HepG2 (cell line): ENCODE measurements at regions not wholly inside any gene's neighbourhood (a gene's known extent, or its start where the extent isn't known, plus 50 kb on each side); places are given as distances from the start of the nearest gene placed in this dataset.

Experiments used
- CAMTA2 ChIP-seq: sonication (generic); formaldehyde crosslinking; IDR thresholded peaks from 2 replicates; pipeline ENCODE4 v1.4.0; 2020; ENCODE audit warnings: mild to moderate bottlenecking, missing genetic modification reagents, borderline replicate concordance
- CEBPB ChIP-seq: IDR thresholded peaks from 2 replicates; pipeline ENCODE4 v1.6.1; 2011; ENCODE audit warnings: low read depth, low read length, improper control_type of control experiment, borderline replicate concordance
- EEA1 ChIP-seq: sonication (generic); formaldehyde crosslinking; IDR thresholded peaks from 2 replicates; pipeline ENCODE4 v1.5.1; 2020; ENCODE audit warnings: mild to moderate bottlenecking, missing genetic modification reagents, borderline replicate concordance
- IRF2 ChIP-seq: IDR thresholded peaks from 2 replicates; pipeline ENCODE4 v1.6.1; 2018; ENCODE audit warnings: missing genetic modification reagents, missing compliant biosample characterization
- JUN ChIP-seq: sonication (generic); formaldehyde crosslinking; IDR thresholded peaks from 2 replicates; pipeline ENCODE4 v1.4.0; 2020; ENCODE audit warnings: mild to moderate bottlenecking, missing genetic modification reagents
- MAF1 ChIP-seq: sonication (generic); formaldehyde crosslinking; IDR thresholded peaks from 2 replicates; pipeline ENCODE4 v1.5.0; 2020; ENCODE audit warnings: missing genetic modification reagents, borderline replicate concordance
- MXD4 ChIP-seq: IDR thresholded peaks from 2 replicates; pipeline ENCODE4 v1.6.1; 2016; ENCODE audit warnings: mild to moderate bottlenecking, missing biosample characterization, missing genetic modification reagents
- PBX2 ChIP-seq: IDR thresholded peaks from 2 replicates; pipeline ENCODE4 v1.6.1; 2016; ENCODE audit warnings: control low read depth
- SIN3B ChIP-seq: fragments of 150-350 bp; IDR thresholded peaks from 2 replicates; pipeline ENCODE4 v1.6.1; 2014; ENCODE audit warnings: low read length
- THAP9 ChIP-seq: sonication (generic); formaldehyde crosslinking; IDR thresholded peaks from 2 replicates; pipeline ENCODE4; 2020; ENCODE audit warnings: missing genetic modification reagents, mild to moderate bottlenecking, borderline replicate concordance
- ZBTB7B ChIP-seq: sonication (generic); formaldehyde crosslinking; IDR thresholded peaks from 2 replicates; pipeline ENCODE4 v1.4.0; 2020; ENCODE audit warnings: missing genetic modification reagents
- ZC3H4 ChIP-seq: sonication (generic); formaldehyde crosslinking; IDR thresholded peaks from 2 replicates; pipeline ENCODE4 v1.4.0; 2020; ENCODE audit warnings: missing genetic modification reagents, borderline replicate concordance
- ZNF234 ChIP-seq: sonication (generic); formaldehyde crosslinking; conservative IDR thresholded peaks from 2 replicates; pipeline ENCODE4 v1.5.1; 2020; ENCODE audit warnings: mild to moderate bottlenecking, missing genetic modification reagents
- ZNF276 ChIP-seq: sonication (generic); formaldehyde crosslinking; IDR thresholded peaks from 2 replicates; pipeline ENCODE4 v1.4.0; 2020; ENCODE audit warnings: mild to moderate bottlenecking, low read depth, missing genetic modification reagents
- ZNF292 ChIP-seq: sonication (generic); formaldehyde crosslinking; IDR thresholded peaks from 2 replicates; pipeline ENCODE4 v1.8.1; 2022; ENCODE audit warnings: mild to moderate bottlenecking, low read depth, missing genetic modification reagents, borderline replicate concordance
- ZNF350 ChIP-seq: sonication (generic); formaldehyde crosslinking; IDR thresholded peaks from 2 replicates; pipeline ENCODE4 v1.4.0; 2020; ENCODE audit warnings: mild to moderate bottlenecking, low read depth, missing genetic modification reagents, borderline replicate concordance
- ZNF44 ChIP-seq: sonication (generic); formaldehyde crosslinking; IDR thresholded peaks from 2 replicates; pipeline ENCODE4 v1.5.1; 2020; ENCODE audit warnings: mild to moderate bottlenecking, missing genetic modification reagents
- ZNF496 ChIP-seq: sonication (generic); formaldehyde crosslinking; IDR thresholded peaks from 2 replicates; pipeline ENCODE4 v1.8.1; 2023; ENCODE audit warnings: mild to moderate bottlenecking, moderate library complexity, missing genetic modification reagents; ENCODE audit not compliant: insufficient replicate concordance
- ZNF563 ChIP-seq: sonication (generic); formaldehyde crosslinking; IDR thresholded peaks from 2 replicates; pipeline ENCODE4 v1.8.0; 2022; ENCODE audit warnings: mild to moderate bottlenecking, moderate library complexity, missing genetic modification reagents
- ZNF570 ChIP-seq: sonication (generic); formaldehyde crosslinking; IDR thresholded peaks from 2 replicates; pipeline ENCODE4 v1.4.0; 2020; ENCODE audit warnings: mild to moderate bottlenecking, missing genetic modification reagents, borderline replicate concordance
- ZNF644 ChIP-seq: IDR thresholded peaks from 2 replicates; pipeline ENCODE4 v1.6.1; 2016; ENCODE audit warnings: low read depth
- ZNF652 ChIP-seq: IDR thresholded peaks from 2 replicates; pipeline ENCODE4 v1.6.1; 2016; ENCODE audit warnings: low read depth, borderline replicate concordance
- ZNF709 ChIP-seq: sonication (generic); formaldehyde crosslinking; IDR thresholded peaks from 2 replicates; pipeline ENCODE4 v1.5.0; 2020; ENCODE audit warnings: mild to moderate bottlenecking, missing genetic modification reagents
- ZNF746 ChIP-seq: sonication (generic); formaldehyde crosslinking; IDR thresholded peaks from 2 replicates; pipeline ENCODE4 v1.8.0; 2022; ENCODE audit warnings: mild to moderate bottlenecking, missing genetic modification reagents
- ZNF775 ChIP-seq: sonication (generic); formaldehyde crosslinking; IDR thresholded peaks from 2 replicates; pipeline ENCODE4 v1.4.0; 2020; ENCODE audit warnings: missing genetic modification reagents, mild to moderate bottlenecking, moderate library complexity, borderline replicate concordance
- ZNF83 ChIP-seq: sonication (generic); formaldehyde crosslinking; IDR thresholded peaks from 2 replicates; pipeline ENCODE4 v1.4.0; 2020; ENCODE audit warnings: missing genetic modification reagents, mild to moderate bottlenecking, borderline replicate concordance

GRCh38 chr16:80265624-80266306 is 275.0 kb upstream of the DYNLRB2 start (continued):
- TF ChIP-seq ZNF276 (CRISPR knock-in tag) (no peak), CAMTA2 (CRISPR knock-in tag) (no peak), SIN3B (no peak), ZNF644 (peak; percentile 100), ZNF44 (CRISPR knock-in tag) (peak; percentile 27; the same call in 1 of the 2 replicates), ZNF746 (CRISPR knock-in tag) (peak; percentile 66; the same call in 1 of the 2 replicates), ZNF652 (CRISPR knock-in tag) (no peak; the same call in 1 of the 2 replicates), ZNF775 (CRISPR knock-in tag) (no peak), ZNF350 (CRISPR knock-in tag) (no peak; the same call in 1 of the 2 replicates), CEBPB (peak; percentile 85), ZNF563 (CRISPR knock-in tag) (no peak), ZNF570 (no peak), ZNF292 (CRISPR knock-in tag) (peak; percentile 78; the same call in 1 of the 2 replicates), JUN (CRISPR knock-in tag) (peak; percentile 100), ZNF496 (CRISPR knock-in tag) (no peak), ZNF709 (CRISPR knock-in tag) (no peak), PBX2 (CRISPR knock-in tag) (peak; percentile 28; the same call in 1 of the 2 replicates), ZNF234 (CRISPR knock-in tag) (no peak), MAF1 (CRISPR knock-in tag) (peak; percentile 60; the same call in 1 of the 2 replicates), THAP9 (CRISPR knock-in tag) (no peak), MXD4 (peak; percentile 46; the same call in 1 of the 2 replicates), ZNF83 (no peak), ZBTB7B (CRISPR knock-in tag) (peak; percentile 72), ZC3H4 (CRISPR knock-in tag) (no peak), EEA1 (CRISPR knock-in tag) (no peak), IRF2 (CRISPR knock-in tag) (peak; percentile 91)
